Hepatocyte (in vitro differentiated cells): ENCODE measurements at regions not wholly inside any gene's neighbourhood (a gene's known extent, or its start where the extent isn't known, plus 50 kb on each side); places are given as distances from the start of the nearest gene placed in this dataset.

Experiments used
- CTCF ChIP-seq: fragments of 200-600 bp; sonication (generic); IDR thresholded peaks from 2 replicates; pipeline ENCODE4 v1.5.1; 2016; ENCODE audit warnings: antibody characterized with exemption, mild to moderate bottlenecking; ENCODE audit not compliant: poor library complexity
- EZH2phosphoT487 ChIP-seq: fragments of 200-600 bp; sonication (generic); IDR thresholded peaks from one replicate; pipeline ENCODE4 v1.6.1; 2018; ENCODE audit warnings: antibody characterized with exemption, mild to moderate bottlenecking, low read depth, moderate library complexity; ENCODE audit not compliant: unreplicated experiment, severe bottlenecking

GRCh38 chr4:17142232-17142711 lies 243.8 kb upstream of the LDB2 start:
- TF ChIP-seq CTCF (no peak), EZH2phosphoT487 (no peak)
